H9 (cell line): ENCODE measurements at regions not wholly inside any gene's neighbourhood (a gene's known extent, or its start where the extent isn't known, plus 50 kb on each side); places are given as distances from the start of the nearest gene placed in this dataset.

ENCODE experiments used
- DNase-seq: peaks from one replicate; pipeline ENCODE4 v3.0.0-alpha.2; 2017
- H2AFZ ChIP-seq: one replicate; pipeline ENCODE4 v1.6.1; 2013; ENCODE audit warnings: mild to moderate bottlenecking, low read length, control low read depth, moderate library complexity
- H2AK5ac ChIP-seq: 2 replicates; pipeline ENCODE4 v1.6.1; 2013; ENCODE audit warnings: low read length, control low read depth, mixed read lengths; ENCODE audit not compliant: insufficient read length
- H2BK120ac ChIP-seq: one replicate; pipeline ENCODE4 v1.6.1; 2013; ENCODE audit warnings: low read depth, mild to moderate bottlenecking, low read length, control low read depth, inconsistent platforms; ENCODE audit not compliant: poor library complexity, severe bottlenecking
- H2BK12ac ChIP-seq: 2 replicates; pipeline ENCODE4 v1.6.1; 2013; ENCODE audit warnings: low read length, control low read depth, mixed read lengths, low read depth; ENCODE audit not compliant: insufficient read length
- H2BK15ac ChIP-seq: 2 replicates; pipeline ENCODE4 v1.6.1; 2013; ENCODE audit warnings: low read depth, low read length, control low read depth
- H2BK20ac ChIP-seq: one replicate; pipeline ENCODE4 v1.6.1; 2013; ENCODE audit warnings: low read depth, mild to moderate bottlenecking, low read length, control low read depth, inconsistent platforms; ENCODE audit not compliant: poor library complexity, severe bottlenecking
- H2BK5ac ChIP-seq: 2 replicates; pipeline ENCODE4 v1.6.1; 2013; ENCODE audit warnings: low read length, control low read depth, mixed read lengths; ENCODE audit not compliant: insufficient read length
- H3K14ac ChIP-seq: 2 replicates; pipeline ENCODE4 v1.6.1; 2013; ENCODE audit warnings: low read length, control low read depth; ENCODE audit not compliant: insufficient read depth
- H3K18ac ChIP-seq: 2 replicates; pipeline ENCODE4 v1.6.1; 2013; ENCODE audit warnings: low read depth, mild to moderate bottlenecking, mixed read lengths, low read length, control low read depth; ENCODE audit not compliant: insufficient read length
- H3K23ac ChIP-seq: 2 replicates; pipeline ENCODE4 v1.6.1; 2013; ENCODE audit warnings: low read length, control low read depth, mixed read lengths, low read depth; ENCODE audit not compliant: insufficient read length
- H3K23me2 ChIP-seq: 2 replicates; pipeline ENCODE4 v1.6.1; 2013; ENCODE audit warnings: low read depth, mild to moderate bottlenecking, mixed read lengths, low read length, control low read depth; ENCODE audit not compliant: insufficient read length, poor library complexity, severe bottlenecking
- H3K27ac ChIP-seq: 2 replicates; pipeline ENCODE4 v1.5.1; 2013; ENCODE audit warnings: low read length, control low read depth, mixed read lengths, low read depth; ENCODE audit not compliant: insufficient read length
- H3K27me3 ChIP-seq: 2 replicates; pipeline ENCODE4 v1.6.1; 2013; ENCODE audit warnings: low read length, control low read depth, inconsistent platforms; ENCODE audit not compliant: insufficient read depth
- H3K4ac ChIP-seq: 2 replicates; pipeline ENCODE4 v1.6.1; 2013; ENCODE audit warnings: low read depth, mild to moderate bottlenecking, control low read depth, inconsistent platforms, low read length, moderate library complexity
- H3K4me1 ChIP-seq: 2 replicates; pipeline ENCODE4 v1.6.1; 2013; ENCODE audit warnings: low read length, control low read depth, inconsistent platforms; ENCODE audit not compliant: insufficient read depth
- H3K4me2 ChIP-seq: 2 replicates; pipeline ENCODE4 v1.6.1; 2013; ENCODE audit warnings: low read length, control low read depth, mixed read lengths; ENCODE audit not compliant: insufficient read length, insufficient read depth
- H3K56ac ChIP-seq: 2 replicates; pipeline ENCODE4 v1.6.1; 2013; ENCODE audit warnings: low read depth, mild to moderate bottlenecking, mixed read lengths, low read length, control low read depth; ENCODE audit not compliant: insufficient read length
- H3K79me1 ChIP-seq: 2 replicates; pipeline ENCODE4 v1.6.1; 2013; ENCODE audit warnings: low read depth, mild to moderate bottlenecking, moderate library complexity, low read length, control low read depth, inconsistent platforms; ENCODE audit not compliant: insufficient read depth, poor library complexity, severe bottlenecking
- H3K79me2 ChIP-seq: 2 replicates; pipeline ENCODE4 v1.6.1; 2013; ENCODE audit warnings: low read length, control low read depth, inconsistent platforms; ENCODE audit not compliant: insufficient read depth
- H3K9ac ChIP-seq: 2 replicates; pipeline ENCODE4 v1.6.1; 2013; ENCODE audit warnings: low read length, control low read depth, mixed read lengths; ENCODE audit not compliant: insufficient read length; ENCODE audit errors: extremely low read depth
- H3K9me3 ChIP-seq: one replicate; pipeline ENCODE4 v1.6.1; 2013; ENCODE audit warnings: low read depth, low read length, inconsistent platforms; ENCODE audit not compliant: control insufficient read depth
- H3T11ph ChIP-seq: one replicate; pipeline ENCODE4 v1.6.1; 2013; ENCODE audit warnings: mild to moderate bottlenecking, low read length, control low read depth, inconsistent platforms
- H4K20me1 ChIP-seq: one replicate; pipeline ENCODE4 v1.6.1; 2013; ENCODE audit not compliant: control insufficient read depth, insufficient read length, insufficient read depth
- H4K5ac ChIP-seq: 2 replicates; pipeline ENCODE4 v1.6.1; 2013; ENCODE audit warnings: low read depth, mild to moderate bottlenecking, mixed read lengths, low read length, control low read depth; ENCODE audit not compliant: insufficient read length
- H4K8ac ChIP-seq: replicated peaks from 2 replicates; pipeline ENCODE4 v1.6.1; 2013; ENCODE audit warnings: low read length, control low read depth, mixed read lengths, low read depth; ENCODE audit not compliant: insufficient read length
- H4K91ac ChIP-seq: 2 replicates; pipeline ENCODE4 v1.6.1; 2013; ENCODE audit warnings: low read depth, mild to moderate bottlenecking, moderate library complexity, mixed read lengths, low read length, control low read depth; ENCODE audit not compliant: insufficient read length
- H3K27ac Mint-ChIP-seq, 3 experiments: 2 replicates in 2 of 3; 3 replicates in 1 of 3; pipeline ENCODE4 v1.8.0; 2020 to 2021; ENCODE audit warnings: mixed read lengths in 3 of 3, mild to moderate bottlenecking in 1 of 3, moderate library complexity in 1 of 3
- H3K27me3 Mint-ChIP-seq: 2 replicates; pipeline ENCODE4 v1.8.0; 2021; ENCODE audit warnings: low read depth, mild to moderate bottlenecking, moderate library complexity, mixed read lengths
- H3K36me3 Mint-ChIP-seq, 3 experiments: 2 replicates in 2 of 3; 3 replicates in 1 of 3; pipeline ENCODE4 v1.8.0; 2020 to 2021; ENCODE audit warnings: low read depth in 3 of 3, mixed read lengths in 3 of 3; ENCODE audit not compliant: insufficient read depth in 1 of 3
- H3K4me1 Mint-ChIP-seq, 2 experiments: 2 replicates each; pipeline ENCODE4 v1.8.0; 2020; ENCODE audit warnings: mixed read lengths in 2 of 2
- H3K4me3 Mint-ChIP-seq, 2 experiments: 2 replicates in 1 of 2; 3 replicates in 1 of 2; pipeline ENCODE4 v1.8.0; 2020 to 2021; ENCODE audit warnings: mild to moderate bottlenecking in 2 of 2, mixed read lengths in 2 of 2, moderate library complexity in 1 of 2
- H3K9me3 Mint-ChIP-seq, 2 experiments: 2 replicates in 1 of 2; 3 replicates in 1 of 2; pipeline ENCODE4 v1.8.0; 2020; ENCODE audit warnings: mild to moderate bottlenecking in 2 of 2, mixed read lengths in 2 of 2, moderate library complexity in 1 of 2
- WGBS: extraction: QIAGEN DNeasy Blood & Tissue Kit; methylation state at CpG from one replicate; pipeline ENCODE4 v1.1.7; 2013; ENCODE audit warnings: missing lambda C conversion rate, low lambda C conversion rate, mixed read lengths; ENCODE audit not compliant: insufficient read length; ENCODE audit errors: extremely low coverage; 5-methylcytosine and 5-hydroxymethylcytosine counted together
- TF ChIP-seq, protein P1 (sequence below): fragments of 200-600 bp; sonication (generic); conservative IDR thresholded peaks from 3 replicates; pipeline ENCODE4 v1.8.0; 2021; ENCODE audit warnings: antibody characterized with exemption, mild to moderate bottlenecking

DNA sequence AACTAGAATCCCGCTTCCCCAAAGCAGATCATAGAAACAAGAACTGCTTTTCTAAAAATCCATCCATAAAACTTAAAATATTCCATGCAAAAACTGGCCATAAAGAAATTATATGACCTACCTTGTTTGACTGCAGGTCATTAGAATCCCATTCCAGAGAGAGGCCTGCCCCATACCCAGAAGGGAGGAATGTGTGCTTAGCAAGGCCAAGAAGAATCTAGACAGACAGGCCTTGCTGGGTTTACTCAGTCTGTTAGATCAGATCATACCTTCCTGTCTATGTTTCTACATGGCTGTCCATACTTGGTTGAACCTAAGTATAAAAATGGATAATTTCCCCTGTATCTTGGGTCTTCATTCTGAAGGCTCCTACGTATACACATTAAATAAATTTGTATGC, 358.8 kb upstream of the TRPC7 start:
- Mint-ChIP-seq H3K4me1 (no peaks in the 10 kb centered on the region), H3K4me3 (no peak overlapping the region), H3K9me3 (no peaks in the 10 kb centered on the region), H3K27ac (no peak overlapping the region), H3K36me3 (no peaks in the 10 kb centered on the region), H3K27me3 (no peaks in the 10 kb centered on the region; the same call in 1 of the 2 replicates)
- H2BK120ac ChIP-seq = no peak overlapping the region
- WGBS = no CpG with 5 or more reads among the region's 2 CpGs
- no peak overlapping the region for H2BK5ac ChIP-seq
- H2AFZ ChIP-seq = no peak overlapping the region
- H3K14ac ChIP-seq = no peak overlapping the region
- no peak overlapping the region for H2BK20ac ChIP-seq
- no peak overlapping the region for H3K4ac ChIP-seq
- H2BK12ac ChIP-seq = no peak overlapping the region
- no peak overlapping the region for H3K18ac ChIP-seq
- H3K23me2 ChIP-seq = no peaks in the 10 kb centered on the region
- no peak overlapping the region for H3K27ac ChIP-seq
- H4K20me1 ChIP-seq = no peaks in the 10 kb centered on the region
- no peak overlapping the region for H3T11ph ChIP-seq
- H4K91ac ChIP-seq = no peak overlapping the region
- H3K4me1 ChIP-seq = no peaks in the 10 kb centered on the region
- no peaks in the 10 kb centered on the region for H3K79me1 ChIP-seq
- no peak overlapping the region for H2BK15ac ChIP-seq
- no peak overlapping the region for H3K4me2 ChIP-seq
- H3K23ac ChIP-seq = no peak overlapping the region
- H2AK5ac ChIP-seq = no peak overlapping the region
- no peak for DNase-seq
- H3K9me3 ChIP-seq = no peaks in the 10 kb centered on the region
- TF ChIP-seq, protein P1, sequence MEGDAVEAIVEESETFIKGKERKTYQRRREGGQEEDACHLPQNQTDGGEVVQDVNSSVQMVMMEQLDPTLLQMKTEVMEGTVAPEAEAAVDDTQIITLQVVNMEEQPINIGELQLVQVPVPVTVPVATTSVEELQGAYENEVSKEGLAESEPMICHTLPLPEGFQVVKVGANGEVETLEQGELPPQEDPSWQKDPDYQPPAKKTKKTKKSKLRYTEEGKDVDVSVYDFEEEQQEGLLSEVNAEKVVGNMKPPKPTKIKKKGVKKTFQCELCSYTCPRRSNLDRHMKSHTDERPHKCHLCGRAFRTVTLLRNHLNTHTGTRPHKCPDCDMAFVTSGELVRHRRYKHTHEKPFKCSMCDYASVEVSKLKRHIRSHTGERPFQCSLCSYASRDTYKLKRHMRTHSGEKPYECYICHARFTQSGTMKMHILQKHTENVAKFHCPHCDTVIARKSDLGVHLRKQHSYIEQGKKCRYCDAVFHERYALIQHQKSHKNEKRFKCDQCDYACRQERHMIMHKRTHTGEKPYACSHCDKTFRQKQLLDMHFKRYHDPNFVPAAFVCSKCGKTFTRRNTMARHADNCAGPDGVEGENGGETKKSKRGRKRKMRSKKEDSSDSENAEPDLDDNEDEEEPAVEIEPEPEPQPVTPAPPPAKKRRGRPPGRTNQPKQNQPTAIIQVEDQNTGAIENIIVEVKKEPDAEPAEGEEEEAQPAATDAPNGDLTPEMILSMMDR = no peak
- H3K27me3 ChIP-seq = no peaks in the 10 kb centered on the region
- no peak overlapping the region for H3K9ac ChIP-seq
- no peaks in the 10 kb centered on the region for H3K79me2 ChIP-seq
- H4K5ac ChIP-seq = no peak overlapping the region
- H4K8ac ChIP-seq = no peak overlapping the region
- no peak overlapping the region for H3K56ac ChIP-seq
